Endothelial cell of umbilical vein (primary cell): ENCODE measurements at regions not wholly inside any gene's neighbourhood (a gene's known extent, or its start where the extent isn't known, plus 50 kb on each side); places are given as distances from the start of the nearest gene placed in this dataset.

Experiments used
- BruUV-seq: library from RNA; stranded (reverse); fragments of 400-500 nt; replicated peaks from 2 replicates; lab custom pipeline; 2021; lab: Mats Ljungman, UMichigan
- CTCF ChIA-PET: fragments of 300-600, 350-600 bp; sonication (Branson Sonifier 250); formaldehyde crosslinking; loops from one replicate; lab custom pipeline; 2021; ENCODE audit warnings: antibody characterized with exemption, inconsistent platforms; lab: Charles Lee
- POLR2A ChIA-PET: fragments of 300-600, 350-600 bp; sonication (Branson Sonifier 250); formaldehyde crosslinking; loops from one replicate; lab custom pipeline; 2021; ENCODE audit warnings: antibody characterized with exemption, inconsistent platforms; lab: Charles Lee
- DNase-seq: peaks from one replicate; pipeline ENCODE4 v3.0.0-alpha.2; 2011; ENCODE audit warnings: low read depth, low spot score
- FAIRE-seq: peaks from 2 replicates; lab custom pipeline; 2011; peaks lifted over from hg19 to GRCh38; lab: Jason Lieb, UNC
- H2AFZ ChIP-seq: 2 replicates; pipeline ENCODE4 v1.6.0; 2012; ENCODE audit warnings: low read depth, low read length, control low read depth, inconsistent platforms
- H3K27ac ChIP-seq: 2 replicates; pipeline ENCODE4 v1.5.1; 2011; ENCODE audit warnings: low read depth, mild to moderate bottlenecking, control low read depth, low read length, moderate library complexity; ENCODE audit not compliant: insufficient read depth
- H3K27me3 ChIP-seq, 2 experiments: 2 replicates each; pipeline versions ENCODE4 v1.6.0 to v1.6.1; 2011; ENCODE audit warnings: low read length in 2 of 2, mixed read lengths in 1 of 2; ENCODE audit not compliant: control insufficient read depth in 2 of 2, insufficient read depth in 2 of 2
- H3K36me3 ChIP-seq, 2 experiments: 2 replicates in 1 of 2; 3 replicates in 1 of 2; pipeline ENCODE4 v1.5.1; 2011; ENCODE audit warnings: low read length in 2 of 2, mild to moderate bottlenecking in 1 of 2, moderate library complexity in 1 of 2; ENCODE audit not compliant: control insufficient read depth in 2 of 2, insufficient read depth in 2 of 2; ENCODE audit errors: extremely low read depth in 1 of 2
- H3K4me1 ChIP-seq: 3 replicates; pipeline ENCODE4 v1.5.1; 2011; ENCODE audit warnings: mild to moderate bottlenecking, low read length; ENCODE audit not compliant: control insufficient read depth, insufficient read depth; ENCODE audit errors: extremely low read depth
- H3K4me2 ChIP-seq: 2 replicates; pipeline ENCODE4 v1.6.1; 2011; ENCODE audit warnings: low read length, control low read depth, mixed read lengths; ENCODE audit not compliant: insufficient read depth
- H3K4me3 ChIP-seq, 3 experiments: fragments of 200-600 bp in 1 of 3; sonication (generic), shearing (Covaris generic) in 1 of 3; replicated peaks in 1 of 3; 2 replicates each; pipeline ENCODE4 v1.5.1; 2011 to 2016; ENCODE audit warnings: control low read depth in 3 of 3, low read length in 3 of 3, mild to moderate bottlenecking in 2 of 3, inconsistent platforms in 1 of 3, low read depth in 1 of 3, moderate library complexity in 1 of 3; ENCODE audit not compliant: insufficient read depth in 1 of 3
- H3K79me2 ChIP-seq: 2 replicates; pipeline ENCODE4 v1.6.0; 2012; ENCODE audit warnings: low read length, inconsistent platforms; ENCODE audit not compliant: control insufficient read depth, insufficient read depth
- H3K9ac ChIP-seq: replicated peaks from 2 replicates; pipeline ENCODE3; 2011; ENCODE audit warnings: low read length, control low read depth; ENCODE audit not compliant: insufficient read depth; ENCODE audit errors: extremely low read depth
- H3K9me1 ChIP-seq: replicated peaks from 3 replicates; pipeline ENCODE4 v1.6.0; 2011; ENCODE audit warnings: mild to moderate bottlenecking, low read length; ENCODE audit not compliant: control insufficient read depth, insufficient read depth; ENCODE audit errors: extremely low read depth
- H3K9me3 ChIP-seq: replicated peaks from 2 replicates; pipeline ENCODE4 v1.5.1; 2012; ENCODE audit warnings: low read length, inconsistent platforms; ENCODE audit not compliant: control insufficient read depth, insufficient read depth
- H4K20me1 ChIP-seq: replicated peaks from 2 replicates; pipeline ENCODE3; 2011; ENCODE audit warnings: mild to moderate bottlenecking, low read length; ENCODE audit not compliant: control insufficient read depth, insufficient read depth; ENCODE audit errors: extremely low read depth
- CTCF ChIP-seq, 2 donors: IDR thresholded peaks; 1 replicate in 1 of 2; 2 replicates in 1 of 2; pipeline ENCODE4 v1.5.1; 2011; ENCODE audit warnings: low read length in 2 of 2, mild to moderate bottlenecking in 2 of 2, moderate library complexity in 2 of 2, control low read depth in 1 of 2, inconsistent platforms in 1 of 2, low read depth in 1 of 2; ENCODE audit not compliant: insufficient read depth in 1 of 2; ENCODE audit errors: extremely low read depth in 1 of 2
- EZH2 ChIP-seq: IDR thresholded peaks from 2 replicates; pipeline ENCODE4 v1.6.1; 2012; ENCODE audit warnings: borderline replicate concordance, low read depth, mild to moderate bottlenecking, moderate library complexity, low read length, inconsistent platforms; ENCODE audit not compliant: severe bottlenecking
- FOS ChIP-seq: IDR thresholded peaks from 2 replicates; pipeline ENCODE4 v1.6.1; 2011; ENCODE audit warnings: mild to moderate bottlenecking, low read length, moderate library complexity, borderline replicate concordance; ENCODE audit not compliant: insufficient read depth
- GATA2 ChIP-seq: IDR thresholded peaks from 2 replicates; pipeline ENCODE4 v1.7.0; 2011; ENCODE audit warnings: low read depth, mild to moderate bottlenecking, moderate library complexity, mixed read lengths, low read length; ENCODE audit not compliant: insufficient read length, insufficient read depth
- JUN ChIP-seq: IDR thresholded peaks from 2 replicates; pipeline ENCODE4 v1.6.1; 2011; ENCODE audit warnings: borderline replicate concordance, low read depth; ENCODE audit not compliant: insufficient read length, insufficient read depth
- MAX ChIP-seq: IDR thresholded peaks from 2 replicates; pipeline ENCODE4 v1.6.1; 2011; ENCODE audit not compliant: insufficient read depth, insufficient read length
- MYC ChIP-seq: IDR thresholded peaks from one replicate; pipeline ENCODE4 v1.6.1; 2011; ENCODE audit warnings: mild to moderate bottlenecking, low read depth, low read length
- POLR2A ChIP-seq: IDR thresholded peaks from 2 replicates; pipeline ENCODE4 v1.6.1; 2012; ENCODE audit warnings: low read depth, mild to moderate bottlenecking, control low read depth, low read length
- POLR2AphosphoS5 ChIP-seq: IDR thresholded peaks from 2 replicates; pipeline ENCODE4 v1.6.1; 2012; ENCODE audit warnings: low read depth, mild to moderate bottlenecking, control low read depth, low read length, moderate library complexity; ENCODE audit not compliant: insufficient read depth
- dilution Hi-C: fragments of 300-500 bp; cut with MboI; formaldehyde crosslinking; loops from one replicate; pipeline ENCODE4 v1.15.0; 2019; ENCODE audit warnings: low sequenced_read_pairs; ENCODE audit not compliant: extremely low pct_ligation_motif_present
- intact Hi-C: fragments of 100-400 bp; cut with micrococcal nuclease; formaldehyde crosslinking; loops from one replicate; pipeline ENCODE4 v1.10.0; 2022

GRCh38 chr1:29827237-29827750 lies 591.0 kb downstream of the PTPRU start:
- Histone ChIP-seq H3K4me2 (no peak overlapping the region), H3K9me1 (no peaks in the 10 kb centered on the region), H3K27me3 (no peaks in the 10 kb centered on the region), H3K27ac (no peak overlapping the region), H3K9ac (no peak overlapping the region), H4K20me1 (no peaks in the 10 kb centered on the region), H3K4me1 (no peaks in the 10 kb centered on the region), H2AFZ (no peak overlapping the region), H3K4me3 (no peak overlapping the region), H3K36me3 (no peaks in the 10 kb centered on the region), H3K79me2 (no peaks in the 10 kb centered on the region), H3K9me3 (no peaks in the 10 kb centered on the region)
- POLR2A ChIA-PET: no interaction called here
- TF ChIP-seq GATA2 (no peak), MYC (no peak), POLR2AphosphoS5 (no peak), FOS (no peak), MAX (no peak), CTCF (IDR thresholded peaks at IDR 0.05; ENCODE audit: extremely low read depth in 1 of 2, insufficient read depth in 1 of 2, low read depth in 1 of 2, low read length in 2 of 2) (no peak), JUN (no peak), POLR2A (no peak), EZH2 (no peak)
- dilution Hi-C loops: no loop called here
- no peak for FAIRE-seq
- no TSS peak for BruUV-seq
- no peak for DNase-seq
- CTCF ChIA-PET: no interaction called here
- intact Hi-C loops: no loop called here
